ENCODE measurements at regions not wholly inside any gene's neighbourhood (a gene's known extent, or its start where the extent isn't known, plus 50 kb on each side); places are given as distances from the start of the nearest gene placed in this dataset.
A peak's percentile ranks its signal among the peaks of the same experiment; 100 is the strongest.

DNA sequence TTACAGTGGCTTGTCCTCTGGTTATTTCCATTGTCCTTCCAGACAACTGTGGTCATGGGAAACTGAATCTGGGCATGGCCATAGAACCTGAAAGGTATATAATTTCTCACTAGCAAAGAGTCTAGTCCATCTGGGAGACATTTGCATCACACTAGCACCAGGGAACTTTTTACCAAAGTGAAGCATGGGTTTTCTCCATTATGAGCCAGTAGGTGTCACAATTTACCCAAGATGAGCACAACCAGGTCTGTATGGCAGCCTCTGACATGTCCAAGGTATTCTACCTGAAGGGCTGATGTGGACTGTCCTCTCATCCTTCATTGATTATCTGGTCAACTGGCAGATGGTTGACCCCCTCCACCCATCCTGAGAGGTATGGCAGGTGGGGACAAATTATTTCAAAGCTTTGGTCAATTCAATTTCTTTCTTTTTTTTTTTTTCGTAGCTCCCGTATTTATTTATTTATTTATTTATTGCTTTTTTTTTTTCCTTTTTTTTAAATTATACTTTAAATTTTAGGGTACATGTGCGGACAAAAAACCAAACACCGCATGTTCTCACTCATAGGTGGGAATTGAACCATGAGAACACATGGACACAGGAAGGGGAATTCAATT is 425.9 kb downstream of the TMEM135 start:
- Histone ChIP-seq H2BK12ac (ENCODE audit: insufficient read length, low read depth, low read length) (no peak overlapping the region), H3K56ac (ENCODE audit: insufficient read length, low read depth, low read length) (no peak overlapping the region), H2BK20ac (ENCODE audit: low read depth, low read length, poor library complexity, severe bottlenecking) (no peak overlapping the region), H3K9ac (ENCODE audit: extremely low read depth, insufficient read length, low read length) (no peak overlapping the region), H3K9me3 (ENCODE audit: control insufficient read depth, low read depth, low read length) (no peaks in the 10 kb centered on the region), H3K4ac (ENCODE audit: low read depth, low read length) (no peak overlapping the region), H4K91ac (ENCODE audit: insufficient read length, low read depth, low read length) (no peak overlapping the region), H2AK5ac (ENCODE audit: insufficient read length, low read length) (no peak overlapping the region), H2BK15ac (ENCODE audit: low read depth, low read length) (no peak overlapping the region), H2BK120ac (ENCODE audit: low read depth, low read length, poor library complexity, severe bottlenecking) (no peak overlapping the region), H3K23me2 (ENCODE audit: insufficient read length, low read depth, low read length, poor library complexity, severe bottlenecking) (no peaks in the 10 kb centered on the region), H4K5ac (ENCODE audit: insufficient read length, low read depth, low read length) (no peak overlapping the region), H3K27me3 (ENCODE audit: insufficient read depth, low read length) (no peaks in the 10 kb centered on the region), H2BK5ac (ENCODE audit: insufficient read length, low read length) (no peak overlapping the region), H4K20me1 (ENCODE audit: control insufficient read depth, insufficient read depth, insufficient read length) (no peaks in the 10 kb centered on the region), H3K27ac (ENCODE audit: insufficient read length, low read depth, low read length) (no peak overlapping the region), H2AFZ (ENCODE audit: low read length) (no peak overlapping the region), H3K14ac (ENCODE audit: insufficient read depth, low read length) (no peak overlapping the region), H3K18ac (ENCODE audit: insufficient read length, low read depth, low read length) (no peak overlapping the region), H3K79me1 (ENCODE audit: insufficient read depth, low read depth, low read length, poor library complexity, severe bottlenecking) (no peaks in the 10 kb centered on the region), H4K8ac (replicated peaks; ENCODE audit: insufficient read length, low read depth, low read length) (no peak overlapping the region), H3K79me2 (ENCODE audit: insufficient read depth, low read length) (no peaks in the 10 kb centered on the region), H3K4me1 (ENCODE audit: insufficient read depth, low read length) (no peaks in the 10 kb centered on the region), H3T11ph (ENCODE audit: low read length) (no peak overlapping the region), H3K4me2 (ENCODE audit: insufficient read depth, insufficient read length, low read length) (no peak overlapping the region), H3K23ac (ENCODE audit: insufficient read length, low read depth, low read length) (no peak overlapping the region)
- no peak overlapping the region for H3K4me3 Mint-ChIP-seq
- DNase-seq = peak; percentile 56
- peaks cover 0 to 7% of the 10 kb centered on the region in 2 experiments; a peak in 1 of 4 replicates for H3K4me1 Mint-ChIP-seq
- no peak overlapping the region for H3K27ac Mint-ChIP-seq
- WGBS (ENCODE audit: extremely low coverage, insufficient read length, low lambda C conversion rate) = no CpG with 5 or more reads among the region's 4 CpGs
- no peaks in the 10 kb centered on the region for H3K36me3 Mint-ChIP-seq (ENCODE audit: insufficient read depth in 1 of 3, low read depth in 3 of 3)
- no peaks in the 10 kb centered on the region for H3K27me3 Mint-ChIP-seq (ENCODE audit: low read depth)
- H3K9me3 Mint-ChIP-seq = no peaks in the 10 kb centered on the region
- TF ChIP-seq, protein P1, sequence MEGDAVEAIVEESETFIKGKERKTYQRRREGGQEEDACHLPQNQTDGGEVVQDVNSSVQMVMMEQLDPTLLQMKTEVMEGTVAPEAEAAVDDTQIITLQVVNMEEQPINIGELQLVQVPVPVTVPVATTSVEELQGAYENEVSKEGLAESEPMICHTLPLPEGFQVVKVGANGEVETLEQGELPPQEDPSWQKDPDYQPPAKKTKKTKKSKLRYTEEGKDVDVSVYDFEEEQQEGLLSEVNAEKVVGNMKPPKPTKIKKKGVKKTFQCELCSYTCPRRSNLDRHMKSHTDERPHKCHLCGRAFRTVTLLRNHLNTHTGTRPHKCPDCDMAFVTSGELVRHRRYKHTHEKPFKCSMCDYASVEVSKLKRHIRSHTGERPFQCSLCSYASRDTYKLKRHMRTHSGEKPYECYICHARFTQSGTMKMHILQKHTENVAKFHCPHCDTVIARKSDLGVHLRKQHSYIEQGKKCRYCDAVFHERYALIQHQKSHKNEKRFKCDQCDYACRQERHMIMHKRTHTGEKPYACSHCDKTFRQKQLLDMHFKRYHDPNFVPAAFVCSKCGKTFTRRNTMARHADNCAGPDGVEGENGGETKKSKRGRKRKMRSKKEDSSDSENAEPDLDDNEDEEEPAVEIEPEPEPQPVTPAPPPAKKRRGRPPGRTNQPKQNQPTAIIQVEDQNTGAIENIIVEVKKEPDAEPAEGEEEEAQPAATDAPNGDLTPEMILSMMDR (conservative IDR thresholded peaks at IDR 0.05) = peak; percentile 83

Data from H9 (cell line).